AG04449 (cell line): ENCODE measurements at regions not wholly inside any gene's neighbourhood (a gene's known extent, or its start where the extent isn't known, plus 50 kb on each side); places are given as distances from the start of the nearest gene placed in this dataset.

Source experiments
- CTCF ChIA-PET: fragments of 350-600 bp; formaldehyde crosslinking; extraction: SDS; loops from one replicate; lab custom pipeline; 2021; ENCODE audit warnings: antibody characterized with exemption; lab: Yijun Ruan, JAX
- POLR2A ChIA-PET: fragments of 400-600, 350-600 bp; formaldehyde crosslinking; extraction: SDS; loops from one replicate; lab custom pipeline; 2020; ENCODE audit warnings: antibody characterized with exemption, inconsistent platforms; lab: Yijun Ruan, JAX
- DNase-seq: peaks from one replicate; pipeline ENCODE4 v3.0.0-alpha.2; 2010; ENCODE audit warnings: low read depth, low spot score
- H3K4me3 ChIP-seq: 2 replicates; pipeline ENCODE4 v1.5.1; 2011; ENCODE audit warnings: low read depth, mild to moderate bottlenecking, control low read depth, low read length
- CTCF ChIP-seq: IDR thresholded peaks from one replicate; pipeline ENCODE4 v1.5.1; 2011; ENCODE audit warnings: mild to moderate bottlenecking, moderate library complexity, low read length, control low read depth, inconsistent platforms; ENCODE audit not compliant: insufficient read depth; ENCODE audit errors: missing control alignments

- TF ChIP-seq CTCF = no peak
- no peak for DNase-seq
- no peak overlapping the region for H3K4me3 ChIP-seq
- POLR2A ChIA-PET = no interaction called here
- CTCF ChIA-PET = no interaction called here
Measured at GRCh38 chr5:163670036-163670435, 164.6 kb downstream of the MAT2B start.

GRCh38 chr5:163677092-163677491 lies 171.7 kb downstream of the MAT2B start:
- DNase-seq = no peak
- H3K4me3 ChIP-seq = no peak overlapping the region
- POLR2A ChIA-PET = no interaction called here
- TF ChIP-seq CTCF = no peak
- CTCF ChIA-PET = no interaction called here

- ChIA-PET CTCF (interaction anchor here (3.1 kb wide), 1 partner anchor 13 kb away, joined by 16 read pairs; no protein-coding TSS in a partner anchor), POLR2A (no interaction called here)
- no peak overlapping the region for H3K4me3 ChIP-seq
- DNase-seq = no peak
- TF ChIP-seq CTCF = no peak
Measured at GRCh38 chr5:163682234-163682633, 176.8 kb downstream of the MAT2B start.

- no peak for TF ChIP-seq CTCF
- ChIA-PET POLR2A (no interaction called here), CTCF (interaction anchor here (1.2 to 2.8 kb wide), 2 partner anchors 9 kb away, joined by 3 to 12 read pairs; no protein-coding TSS in a partner anchor)
- H3K4me3 ChIP-seq = no peak overlapping the region
- no peak for DNase-seq
Measured at GRCh38 chr5:163687414-163687813, 182.0 kb downstream of the MAT2B start.

- CTCF ChIA-PET = interaction anchor here (1.1 to 6.7 kb wide), 3 partner anchors 124 to 812 kb away, joined by 4 to 80 read pairs (median 76); no protein-coding TSS in a partner anchor
Measured at GRCh38 chr5:163692091-163692490, 186.7 kb downstream of the MAT2B start.

More at GRCh38 chr5:163692091-163692490, 186.7 kb downstream of the MAT2B start:
- no peak for DNase-seq
- H3K4me3 ChIP-seq = no peak overlapping the region
- POLR2A ChIA-PET = no interaction called here
- no peak for TF ChIP-seq CTCF
